Hepatocyte (in vitro differentiated cells): ENCODE measurements at regions not wholly inside any gene's neighbourhood (a gene's known extent, or its start where the extent isn't known, plus 50 kb on each side); places are given as distances from the start of the nearest gene placed in this dataset.
"Not testable (repeated sequence)": the region's sequence is repeated elsewhere in the genome, so short reads cannot be mapped to it uniquely, and the experiment has no call there.

Experiments
- EZH2 ChIP-seq: fragments of 200-600 bp; sonication (generic); IDR thresholded peaks from 2 replicates; pipeline ENCODE4 v1.6.1; 2016; ENCODE audit warnings: antibody characterized with exemption, mild to moderate bottlenecking, borderline replicate concordance
- EZH2phosphoT487 ChIP-seq: fragments of 200-600 bp; sonication (generic); IDR thresholded peaks from one replicate; pipeline ENCODE4 v1.6.1; 2018; ENCODE audit warnings: antibody characterized with exemption, mild to moderate bottlenecking, low read depth, moderate library complexity; ENCODE audit not compliant: unreplicated experiment, severe bottlenecking
- TF ChIP-seq, protein P1 (sequence below): fragments of 200-600 bp; sonication (generic); IDR thresholded peaks from 2 replicates; pipeline ENCODE4 v1.5.1; 2016; ENCODE audit warnings: antibody characterized with exemption, mild to moderate bottlenecking; ENCODE audit not compliant: poor library complexity

DNA sequence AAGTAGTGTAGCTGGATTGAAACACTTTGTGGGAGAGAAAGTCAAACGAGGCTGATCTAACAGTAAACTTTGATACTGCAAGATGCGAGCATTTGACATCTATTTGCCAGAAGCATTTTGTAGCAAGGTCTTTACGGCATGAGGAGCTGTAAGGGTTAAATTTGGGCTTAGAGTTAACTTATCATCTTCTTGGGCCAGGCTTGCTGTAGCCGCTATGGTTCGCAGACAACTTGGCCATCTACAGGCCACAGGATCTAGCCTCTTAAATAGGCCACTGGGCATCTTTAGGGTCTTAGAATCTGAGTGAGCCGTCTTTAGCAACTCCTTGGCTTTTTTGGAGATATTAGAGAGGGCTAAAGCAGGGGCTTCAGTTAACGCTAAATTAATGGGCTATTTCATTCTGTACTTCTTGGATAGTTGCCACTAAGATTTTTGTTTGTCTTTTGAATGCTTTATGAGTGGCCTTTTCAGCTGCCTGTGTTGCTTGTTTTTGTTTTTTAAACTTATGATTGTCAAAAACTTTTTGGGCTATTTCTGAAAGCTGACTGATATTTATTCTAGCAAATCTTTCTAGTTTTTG is 93.5 kb upstream of the FAM90A1 start:
- TF ChIP-seq, protein P1, sequence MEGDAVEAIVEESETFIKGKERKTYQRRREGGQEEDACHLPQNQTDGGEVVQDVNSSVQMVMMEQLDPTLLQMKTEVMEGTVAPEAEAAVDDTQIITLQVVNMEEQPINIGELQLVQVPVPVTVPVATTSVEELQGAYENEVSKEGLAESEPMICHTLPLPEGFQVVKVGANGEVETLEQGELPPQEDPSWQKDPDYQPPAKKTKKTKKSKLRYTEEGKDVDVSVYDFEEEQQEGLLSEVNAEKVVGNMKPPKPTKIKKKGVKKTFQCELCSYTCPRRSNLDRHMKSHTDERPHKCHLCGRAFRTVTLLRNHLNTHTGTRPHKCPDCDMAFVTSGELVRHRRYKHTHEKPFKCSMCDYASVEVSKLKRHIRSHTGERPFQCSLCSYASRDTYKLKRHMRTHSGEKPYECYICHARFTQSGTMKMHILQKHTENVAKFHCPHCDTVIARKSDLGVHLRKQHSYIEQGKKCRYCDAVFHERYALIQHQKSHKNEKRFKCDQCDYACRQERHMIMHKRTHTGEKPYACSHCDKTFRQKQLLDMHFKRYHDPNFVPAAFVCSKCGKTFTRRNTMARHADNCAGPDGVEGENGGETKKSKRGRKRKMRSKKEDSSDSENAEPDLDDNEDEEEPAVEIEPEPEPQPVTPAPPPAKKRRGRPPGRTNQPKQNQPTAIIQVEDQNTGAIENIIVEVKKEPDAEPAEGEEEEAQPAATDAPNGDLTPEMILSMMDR = not testable (repeated sequence)
- not testable (repeated sequence) for TF ChIP-seq EZH2, EZH2phosphoT487
